Panc1 (cell line): ENCODE measurements at regions not wholly inside any gene's neighbourhood (a gene's known extent, or its start where the extent isn't known, plus 50 kb on each side); places are given as distances from the start of the nearest gene placed in this dataset.

Experiments
- ATAC-seq: fragments of 200-7000 bp; cut with Tn5 transposase; 2 replicates; pipeline ENCODE4 v1.9.1; 2020; ENCODE audit warnings: mild to moderate bottlenecking, moderate library complexity
- BruUV-seq: library from RNA; stranded (reverse); fragments of 400-500 nt; replicated peaks from 2 replicates; lab custom pipeline; 2021; lab: Mats Ljungman, UMichigan
- CTCF ChIA-PET: fragments of 300-600 bp; sonication (Branson Sonifier 250); formaldehyde crosslinking; loops from one replicate; lab custom pipeline; 2022; ENCODE audit warnings: antibody characterized with exemption; lab: Charles Lee
- POLR2A ChIA-PET: fragments of 300-600 bp; sonication (Branson Sonifier 250); formaldehyde crosslinking; loops from one replicate; lab custom pipeline; 2022; ENCODE audit warnings: antibody characterized with exemption; lab: Charles Lee
- DNase-seq: peaks from one replicate; pipeline ENCODE4 v3.0.0-alpha.2; 2010; ENCODE audit warnings: low read depth, low spot score
- H3K27ac ChIP-seq: 2 replicates; pipeline ENCODE4 v1.5.1; 2011; ENCODE audit warnings: mild to moderate bottlenecking, low read length, inconsistent platforms
- H3K27me3 ChIP-seq: fragments of 200-500 bp; sonication (Bioruptor generic); 2 replicates; pipeline ENCODE4 v1.6.0; 2014; ENCODE audit warnings: low read length, inconsistent platforms; ENCODE audit not compliant: control insufficient read depth, insufficient read depth
- H3K36me3 ChIP-seq: fragments of 200-500 bp; sonication (Bioruptor generic); 2 replicates; pipeline ENCODE4 v1.5.1; 2014; ENCODE audit warnings: inconsistent platforms, mild to moderate bottlenecking, low read length, moderate library complexity; ENCODE audit not compliant: control insufficient read depth, insufficient read depth
- H3K4me1 ChIP-seq: 2 replicates; pipeline ENCODE4 v1.5.1; 2011; ENCODE audit warnings: inconsistent platforms, mild to moderate bottlenecking, low read length, moderate library complexity; ENCODE audit not compliant: control insufficient read depth, insufficient read depth
- H3K4me3 ChIP-seq, 2 experiments: 2 replicates each; pipeline ENCODE4 v1.5.1; 2011 to 2012; ENCODE audit warnings: low read depth in 2 of 2, low read length in 2 of 2, mild to moderate bottlenecking in 2 of 2, inconsistent platforms in 1 of 2, moderate library complexity in 1 of 2
- H3K9me3 ChIP-seq: fragments of 200-500 bp; sonication (Bioruptor generic); 2 replicates; pipeline ENCODE4 v1.5.1; 2014; ENCODE audit warnings: low read depth, mild to moderate bottlenecking, inconsistent platforms, low read length, moderate library complexity; ENCODE audit not compliant: control insufficient read depth, insufficient read depth
- POLR2AphosphoS5 ChIP-seq: IDR thresholded peaks from 2 replicates; pipeline ENCODE4 v1.6.1; 2012; ENCODE audit warnings: mild to moderate bottlenecking, low read depth, low read length, moderate library complexity
- REST ChIP-seq, 2 experiments: IDR thresholded peaks; 2 replicates each; pipeline ENCODE4 v1.6.1; 2011 to 2012; ENCODE audit warnings: low read depth in 2 of 2, control low read depth in 1 of 2, low read length in 1 of 2, mild to moderate bottlenecking in 1 of 2, moderate library complexity in 1 of 2; ENCODE audit not compliant: insufficient read depth in 1 of 2
- SIN3A ChIP-seq: IDR thresholded peaks from 2 replicates; pipeline ENCODE4 v1.6.1; 2012; ENCODE audit warnings: low read depth, mild to moderate bottlenecking, low read length, moderate library complexity, borderline replicate concordance; ENCODE audit not compliant: insufficient read depth
- TCF7L2 ChIP-seq: IDR thresholded peaks from 2 replicates; pipeline ENCODE4 v1.6.1; 2011; ENCODE audit warnings: mild to moderate bottlenecking, low read depth, low read length, inconsistent platforms
- in situ Hi-C: cut with HindIII; loops from 2 replicates; pipeline ENCODE4 v1.10.0; 2016; ENCODE audit warnings: low sequenced_read_pairs, low pct_unique_long_range_greater_than_20kb
- intact Hi-C: fragments of 100-400 bp; cut with micrococcal nuclease; formaldehyde crosslinking; loops from one replicate; pipeline ENCODE4 v1.10.0; 2022; ENCODE audit not compliant: unreplicated experiment
- TF ChIP-seq, protein P1 (sequence below): fragments of 450-650 bp; IDR thresholded peaks from 2 replicates; pipeline ENCODE4 v1.5.1; 2017; ENCODE audit warnings: mild to moderate bottlenecking

DNA sequence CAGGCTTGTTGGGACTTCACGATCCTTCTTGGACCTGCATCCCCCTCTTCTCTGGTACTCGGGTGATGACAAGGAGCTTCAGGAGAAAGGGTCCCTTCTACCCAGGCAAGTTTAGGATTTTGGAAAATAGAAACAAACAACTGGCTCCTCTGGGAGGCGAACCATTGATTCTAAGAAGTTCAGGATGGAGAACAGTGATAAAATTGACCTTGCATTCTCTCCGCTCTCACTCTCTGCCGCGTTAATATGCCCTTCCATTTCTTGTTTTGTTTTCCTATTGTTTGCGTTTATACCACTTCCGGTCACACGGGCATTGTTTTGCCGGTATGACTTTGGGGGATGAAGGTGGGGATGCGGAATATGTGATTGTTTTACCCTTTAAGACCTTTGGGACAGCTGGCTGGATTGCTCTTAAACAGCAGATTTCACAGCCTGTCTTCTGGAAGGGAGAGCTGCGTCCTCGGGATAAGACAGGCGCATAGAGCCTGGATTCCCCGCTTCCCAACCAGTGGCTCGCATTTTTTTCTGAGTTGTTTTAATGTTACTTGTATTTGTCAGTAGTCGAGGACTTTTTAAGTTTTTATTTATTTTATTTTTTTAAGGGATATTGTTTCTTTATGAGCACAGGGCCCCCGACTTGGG lies 144.3 kb upstream of the ZNF184 start:
- intact Hi-C loops (loop anchor here (5.0 kb wide), 1 partner anchor 55 kb away; no protein-coding TSS in a partner anchor), in situ Hi-C loops (no loop called here)
- H3K36me3 ChIP-seq = no peaks in the 10 kb centered on the region
- peak overlapping the region; percentile 71 to 84 for H3K4me3 ChIP-seq
- no peak for TF ChIP-seq TCF7L2
- TF ChIP-seq POLR2AphosphoS5 = no peak
- TF ChIP-seq, protein P1, sequence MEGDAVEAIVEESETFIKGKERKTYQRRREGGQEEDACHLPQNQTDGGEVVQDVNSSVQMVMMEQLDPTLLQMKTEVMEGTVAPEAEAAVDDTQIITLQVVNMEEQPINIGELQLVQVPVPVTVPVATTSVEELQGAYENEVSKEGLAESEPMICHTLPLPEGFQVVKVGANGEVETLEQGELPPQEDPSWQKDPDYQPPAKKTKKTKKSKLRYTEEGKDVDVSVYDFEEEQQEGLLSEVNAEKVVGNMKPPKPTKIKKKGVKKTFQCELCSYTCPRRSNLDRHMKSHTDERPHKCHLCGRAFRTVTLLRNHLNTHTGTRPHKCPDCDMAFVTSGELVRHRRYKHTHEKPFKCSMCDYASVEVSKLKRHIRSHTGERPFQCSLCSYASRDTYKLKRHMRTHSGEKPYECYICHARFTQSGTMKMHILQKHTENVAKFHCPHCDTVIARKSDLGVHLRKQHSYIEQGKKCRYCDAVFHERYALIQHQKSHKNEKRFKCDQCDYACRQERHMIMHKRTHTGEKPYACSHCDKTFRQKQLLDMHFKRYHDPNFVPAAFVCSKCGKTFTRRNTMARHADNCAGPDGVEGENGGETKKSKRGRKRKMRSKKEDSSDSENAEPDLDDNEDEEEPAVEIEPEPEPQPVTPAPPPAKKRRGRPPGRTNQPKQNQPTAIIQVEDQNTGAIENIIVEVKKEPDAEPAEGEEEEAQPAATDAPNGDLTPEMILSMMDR = no peak
- 0 out of 2 replicates have a peak, but pooled peaks have one; percentile 30 for TF ChIP-seq SIN3A
- no peak for TF ChIP-seq REST (IDR thresholded peaks at IDR 0.05; ENCODE audit: insufficient read depth in 1 of 2, low read depth in 2 of 2, low read length in 1 of 2)
- no TSS peak for BruUV-seq
- H3K4me1 ChIP-seq = 0 out of 2 replicates have a peak, but pooled peaks cover 3% of the 10 kb centered on the region
- ChIA-PET CTCF (interaction anchor here (0.5 to 1.0 kb wide), 4 partner anchors 11 to 986 kb away, joined by 3 to 7 read pairs (median 4); no protein-coding TSS in a partner anchor), POLR2A (interaction anchor here (0.5 to 1.0 kb wide), 2 partner anchors 52 to 411 kb away, joined by 3 to 5 read pairs; no protein-coding TSS in a partner anchor)
- DNase-seq = no peak
- ATAC-seq = peak; percentile 63
- H3K27me3 ChIP-seq = 0 out of 2 replicates have a peak, but pooled peaks cover 2% of the 10 kb centered on the region
- H3K9me3 ChIP-seq = no peaks in the 10 kb centered on the region
- peak overlapping the region; percentile 45 for H3K27ac ChIP-seq

DNA sequence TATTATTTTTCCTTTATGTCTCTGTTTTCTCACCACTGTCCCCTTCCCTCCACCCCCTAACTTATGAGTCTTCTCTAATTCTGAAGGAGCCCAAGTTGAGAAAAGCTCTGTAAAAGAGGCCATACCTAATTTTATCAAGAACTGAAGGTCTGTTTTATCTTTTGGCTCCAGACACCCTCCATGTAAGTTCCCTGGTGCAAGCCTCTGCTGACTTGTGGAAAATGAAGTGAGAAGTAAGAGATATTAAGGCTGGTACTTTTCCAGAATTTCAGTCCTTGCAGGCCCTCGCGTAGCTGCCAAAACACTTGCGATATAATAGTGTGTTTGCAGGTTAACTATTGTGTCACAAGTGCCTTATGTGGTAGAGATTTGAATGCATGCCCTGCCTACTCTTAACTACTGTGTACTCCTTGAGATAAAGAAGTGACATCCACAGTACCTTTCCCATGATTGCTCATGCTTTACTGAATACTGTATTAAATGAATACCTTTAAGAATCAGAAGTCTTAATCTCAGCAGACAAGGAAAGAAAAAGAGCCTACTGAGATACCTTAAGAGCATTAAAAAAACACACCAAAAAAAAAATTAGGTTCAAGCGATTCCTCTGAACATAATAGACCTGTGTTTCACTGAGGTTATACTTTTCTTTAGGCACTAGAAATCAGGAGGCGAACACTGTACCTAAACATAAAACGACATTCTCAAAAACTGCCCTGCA lies 143.6 kb upstream of the ZNF184 start:
- H3K27me3 ChIP-seq = no peaks in the 10 kb centered on the region
- no peak for DNase-seq
- 0 out of 2 replicates have a peak overlapping the region, but pooled peaks have one; percentile 9 for H3K27ac ChIP-seq
- CTCF ChIA-PET = interaction anchor here (0.5 kb wide), 2 partner anchors 335 to 987 kb away, joined by 3 to 7 read pairs; no protein-coding TSS in a partner anchor
- intact Hi-C loops = loop anchor here (5.0 kb wide), 1 partner anchor 56 kb away; no protein-coding TSS in a partner anchor
- ATAC-seq = no peak
- 0 out of 2 replicates have a peak, but pooled peaks cover 3% of the 10 kb centered on the region for H3K4me1 ChIP-seq
- in situ Hi-C loops = no loop called here
- POLR2A ChIA-PET = no interaction called here
- no peaks in the 10 kb centered on the region for H3K36me3 ChIP-seq
- H3K9me3 ChIP-seq = no peaks in the 10 kb centered on the region
- BruUV-seq = no TSS peak
- TF ChIP-seq POLR2AphosphoS5 = no peak
- TF ChIP-seq TCF7L2 = no peak
- TF ChIP-seq, protein P1 = no peak
- TF ChIP-seq SIN3A = no peak
- peak overlapping the region; percentile 71 to 84 for H3K4me3 ChIP-seq
